DOHH2 (cell line): ENCODE measurements at regions not wholly inside any gene's neighbourhood (a gene's known extent, or its start where the extent isn't known, plus 50 kb on each side); places are given as distances from the start of the nearest gene placed in this dataset.
"Not testable (repeated sequence)": the region's sequence is repeated elsewhere in the genome, so short reads cannot be mapped to it uniquely, and the experiment has no call there.

Experiments
- EZH2phosphoT487 ChIP-seq: fragments of 200-600 bp; sonication (generic); IDR thresholded peaks from 2 replicates; pipeline ENCODE4 v1.6.1; 2017; ENCODE audit warnings: borderline replicate concordance, mild to moderate bottlenecking, antibody characterized with exemption, low read length, moderate library complexity, mixed read lengths
- TF ChIP-seq, protein P1 (sequence below): fragments of 200-600 bp; sonication (generic); IDR thresholded peaks from one replicate; pipeline ENCODE4 v1.5.1; 2014; ENCODE audit warnings: antibody characterized with exemption, mild to moderate bottlenecking, low read depth, low read length; ENCODE audit not compliant: poor library complexity, severe bottlenecking

GRCh38 chr15:24531235-24531634, 144.3 kb upstream of the NPAP1 start:
- TF ChIP-seq, protein P1, sequence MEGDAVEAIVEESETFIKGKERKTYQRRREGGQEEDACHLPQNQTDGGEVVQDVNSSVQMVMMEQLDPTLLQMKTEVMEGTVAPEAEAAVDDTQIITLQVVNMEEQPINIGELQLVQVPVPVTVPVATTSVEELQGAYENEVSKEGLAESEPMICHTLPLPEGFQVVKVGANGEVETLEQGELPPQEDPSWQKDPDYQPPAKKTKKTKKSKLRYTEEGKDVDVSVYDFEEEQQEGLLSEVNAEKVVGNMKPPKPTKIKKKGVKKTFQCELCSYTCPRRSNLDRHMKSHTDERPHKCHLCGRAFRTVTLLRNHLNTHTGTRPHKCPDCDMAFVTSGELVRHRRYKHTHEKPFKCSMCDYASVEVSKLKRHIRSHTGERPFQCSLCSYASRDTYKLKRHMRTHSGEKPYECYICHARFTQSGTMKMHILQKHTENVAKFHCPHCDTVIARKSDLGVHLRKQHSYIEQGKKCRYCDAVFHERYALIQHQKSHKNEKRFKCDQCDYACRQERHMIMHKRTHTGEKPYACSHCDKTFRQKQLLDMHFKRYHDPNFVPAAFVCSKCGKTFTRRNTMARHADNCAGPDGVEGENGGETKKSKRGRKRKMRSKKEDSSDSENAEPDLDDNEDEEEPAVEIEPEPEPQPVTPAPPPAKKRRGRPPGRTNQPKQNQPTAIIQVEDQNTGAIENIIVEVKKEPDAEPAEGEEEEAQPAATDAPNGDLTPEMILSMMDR, result not testable (repeated sequence)
- TF ChIP-seq EZH2phosphoT487, result not testable (repeated sequence)
